ENCODE measurements at regions not wholly inside any gene's neighbourhood (a gene's known extent, or its start where the extent isn't known, plus 50 kb on each side); places are given as distances from the start of the nearest gene placed in this dataset.

GRCh38 chr17:11005940-11006339 is 168.1 kb upstream of the PIRT start:
- TF ChIP-seq CTCF (IDR thresholded peaks at IDR 0.05) (no peak), POLR2A (IDR thresholded peaks at IDR 0.05) (no peak)
- WGBS (ENCODE audit: insufficient coverage, low coverage, low lambda C conversion rate, missing lambda C conversion rate), result 79% methylated on average over 8 of the region's 8 CpGs

GRCh38 chr17:11002417-11002816 is 164.5 kb upstream of the PIRT start:
- H3K4me3 ChIP-seq, result no peak overlapping the region
- no peaks in the 10 kb centered on the region for H3K4me1 ChIP-seq
- no peak overlapping the region for H3K27ac ChIP-seq
- intact Hi-C loops (cut with DNase I), result no loop called here
- WGBS (ENCODE audit: insufficient coverage, low coverage, low lambda C conversion rate, missing lambda C conversion rate), result 45% methylated on average over 2 of the region's 2 CpGs
- H3K27me3 ChIP-seq, result no peaks in the 10 kb centered on the region
- no peaks in the 10 kb centered on the region for H3K36me3 ChIP-seq
- DNase-seq (no peak), ATAC-seq (no peak)
- TF ChIP-seq POLR2A (IDR thresholded peaks at IDR 0.05) (no peak), CTCF (IDR thresholded peaks at IDR 0.05) (no peak)
- no peaks in the 10 kb centered on the region for H3K9me3 ChIP-seq

More at GRCh38 chr17:11005940-11006339, 168.1 kb upstream of the PIRT start:
- Histone ChIP-seq H3K36me3 (no peaks in the 10 kb centered on the region), H3K27ac (no peak overlapping the region), H3K27me3 (no peaks in the 10 kb centered on the region), H3K9me3 (no peaks in the 10 kb centered on the region), H3K4me1 (no peaks in the 10 kb centered on the region), H3K4me3 (no peak overlapping the region)
- ATAC-seq (no peak), DNase-seq (no peak)
- intact Hi-C loops (cut with DNase I), result no loop called here

GRCh38 chr17:11001651-11002050 is 163.8 kb upstream of the PIRT start:
- no peak for ATAC-seq
- Histone ChIP-seq H3K9me3 (no peaks in the 10 kb centered on the region), H3K27me3 (no peaks in the 10 kb centered on the region), H3K4me3 (no peak overlapping the region), H3K27ac (no peak overlapping the region), H3K4me1 (no peaks in the 10 kb centered on the region), H3K36me3 (no peaks in the 10 kb centered on the region)
- no peak for DNase-seq
- intact Hi-C loops (cut with DNase I), result no loop called here
- WGBS (ENCODE audit: insufficient coverage, low coverage, low lambda C conversion rate, missing lambda C conversion rate), result 28% methylated on average over 4 of the region's 4 CpGs
- TF ChIP-seq CTCF (IDR thresholded peaks at IDR 0.05), result no peak
- TF ChIP-seq POLR2A (IDR thresholded peaks at IDR 0.05), result no peak

- intact Hi-C loops (cut with DNase I), result no loop called here
- TF ChIP-seq CTCF (IDR thresholded peaks at IDR 0.05) (no peak), POLR2A (IDR thresholded peaks at IDR 0.05) (no peak)
- Histone ChIP-seq H3K4me1 (no peaks in the 10 kb centered on the region), H3K27me3 (no peaks in the 10 kb centered on the region), H3K9me3 (no peaks in the 10 kb centered on the region), H3K36me3 (no peaks in the 10 kb centered on the region), H3K27ac (no peak overlapping the region), H3K4me3 (no peak overlapping the region)
- 61% methylated on average over 2 of the region's 2 CpGs for WGBS (ENCODE audit: insufficient coverage, low coverage, low lambda C conversion rate, missing lambda C conversion rate)
- ATAC-seq (no peak), DNase-seq (no peak)
Measured at GRCh38 chr17:10999484-10999883, 161.6 kb upstream of the PIRT start.

GRCh38 chr17:10993126-10993525 is 155.2 kb upstream of the PIRT start:
- DNase-seq, result no peak
- H3K4me3 ChIP-seq, result no peak overlapping the region
- no peak for ATAC-seq
- intact Hi-C loops (cut with DNase I), result no loop called here
- no peak overlapping the region for H3K27ac ChIP-seq
- H3K4me1 ChIP-seq, result no peaks in the 10 kb centered on the region
- 46% methylated on average over 7 of the region's 7 CpGs for WGBS (ENCODE audit: insufficient coverage, low coverage, low lambda C conversion rate, missing lambda C conversion rate)
- H3K36me3 ChIP-seq, result no peaks in the 10 kb centered on the region
- no peaks in the 10 kb centered on the region for H3K9me3 ChIP-seq
- no peaks in the 10 kb centered on the region for H3K27me3 ChIP-seq
- no peak for TF ChIP-seq CTCF (IDR thresholded peaks at IDR 0.05)
- TF ChIP-seq POLR2A (IDR thresholded peaks at IDR 0.05), result no peak

Measured in right lobe of liver (tissue), 6 donors.